BE2C (cell line): ENCODE measurements at regions not wholly inside any gene's neighbourhood (a gene's known extent, or its start where the extent isn't known, plus 50 kb on each side); places are given as distances from the start of the nearest gene placed in this dataset.

Source experiments
- DNase-seq: peaks from one replicate; pipeline ENCODE4 v3.0.0-alpha.2; 2020
- H3K27me3 ChIP-seq: fragments of 250-450 bp; sonication (Bioruptor Pico); 2 replicates; pipeline ENCODE4 v1.5.1; 2020; ENCODE audit warnings: mild to moderate bottlenecking
- H3K36me3 ChIP-seq: fragments of 250-450 bp; sonication (Bioruptor Pico); 2 replicates; pipeline ENCODE4 v1.5.1; 2020; ENCODE audit warnings: mild to moderate bottlenecking
- H3K4me1 ChIP-seq: fragments of 250-450 bp; sonication (Bioruptor Pico); 2 replicates; pipeline ENCODE4 v1.5.1; 2020
- H3K4me3 ChIP-seq: 2 replicates; pipeline ENCODE4 v1.5.1; 2011; ENCODE audit warnings: low read depth, low read length
- H3K9me3 ChIP-seq: fragments of 250-450 bp; sonication (Bioruptor Pico); 2 replicates; pipeline ENCODE4 v1.5.1; 2020
- CTCF ChIP-seq: IDR thresholded peaks from 2 replicates; pipeline ENCODE4 v1.5.1; 2012; ENCODE audit warnings: mild to moderate bottlenecking, low read depth, low read length

GRCh38 chrX:39550795-39551361, 546.9 kb downstream of the BCOR start:
- no peak for TF ChIP-seq CTCF
- no peaks in the 10 kb centered on the region for H3K36me3 ChIP-seq
- H3K4me3 ChIP-seq, result no peak overlapping the region
- no peaks in the 10 kb centered on the region for H3K27me3 ChIP-seq
- no peaks in the 10 kb centered on the region for H3K9me3 ChIP-seq
- H3K4me1 ChIP-seq, result no peaks in the 10 kb centered on the region
- DNase-seq, result no peak

GRCh38 chrX:39551762-39552161, 546.0 kb downstream of the BCOR start:
- Histone ChIP-seq H3K4me1 (no peaks in the 10 kb centered on the region), H3K36me3 (no peaks in the 10 kb centered on the region), H3K4me3 (no peak overlapping the region), H3K27me3 (no peaks in the 10 kb centered on the region), H3K9me3 (no peaks in the 10 kb centered on the region)
- TF ChIP-seq CTCF, result no peak
- DNase-seq, result no peak

GRCh38 chrX:39555431-39555830, 542.3 kb downstream of the BCOR start:
- Histone ChIP-seq H3K9me3 (no peaks in the 10 kb centered on the region), H3K36me3 (no peaks in the 10 kb centered on the region), H3K4me3 (no peak overlapping the region), H3K4me1 (no peaks in the 10 kb centered on the region), H3K27me3 (no peaks in the 10 kb centered on the region)
- DNase-seq, result no peak
- TF ChIP-seq CTCF, result no peak

- Histone ChIP-seq H3K27me3 (no peaks in the 10 kb centered on the region), H3K4me1 (no peaks in the 10 kb centered on the region), H3K9me3 (no peaks in the 10 kb centered on the region), H3K4me3 (no peak overlapping the region), H3K36me3 (no peaks in the 10 kb centered on the region)
- no peak for TF ChIP-seq CTCF
- DNase-seq, result no peak
Observed at GRCh38 chrX:39556056-39556455, 541.7 kb downstream of the BCOR start.

- H3K4me3 ChIP-seq, result no peak overlapping the region
- no peak for TF ChIP-seq CTCF
- H3K9me3 ChIP-seq, result no peaks in the 10 kb centered on the region
- no peaks in the 10 kb centered on the region for H3K36me3 ChIP-seq
- H3K27me3 ChIP-seq, result no peaks in the 10 kb centered on the region
- no peak for DNase-seq
- H3K4me1 ChIP-seq, result no peaks in the 10 kb centered on the region
Observed at GRCh38 chrX:39559229-39559628, 538.5 kb downstream of the BCOR start.

GRCh38 chrX:39560271-39560670, 537.5 kb downstream of the BCOR start:
- Histone ChIP-seq H3K9me3 (no peaks in the 10 kb centered on the region), H3K4me1 (no peaks in the 10 kb centered on the region), H3K27me3 (no peaks in the 10 kb centered on the region), H3K36me3 (no peaks in the 10 kb centered on the region), H3K4me3 (no peak overlapping the region)
- no peak for TF ChIP-seq CTCF
- DNase-seq, result no peak
